Retinal pigment epithelial cell (primary cell): ENCODE measurements at regions not wholly inside any gene's neighbourhood (a gene's known extent, or its start where the extent isn't known, plus 50 kb on each side); places are given as distances from the start of the nearest gene placed in this dataset.

Experiments used
- DNase-seq: peaks from one replicate; pipeline ENCODE4 v3.0.0-alpha.2; 2010; ENCODE audit warnings: low read depth
- H3K4me3 ChIP-seq: 2 replicates; pipeline ENCODE4 v1.5.1; 2011; ENCODE audit warnings: mild to moderate bottlenecking, low read length, control low read depth, moderate library complexity
- CTCF ChIP-seq: conservative IDR thresholded peaks from 2 replicates; pipeline ENCODE4 v1.5.1; 2011; ENCODE audit warnings: low read depth, low read length, control low read depth, inconsistent platforms

- TF ChIP-seq CTCF: no peak
- no peak for DNase-seq
- no peak overlapping the region for H3K4me3 ChIP-seq
Measured at GRCh38 chr2:239828192-239828972, 196.8 kb downstream of the NDUFA10 start.

GRCh38 chr2:239827523-239827890 lies 197.6 kb downstream of the NDUFA10 start:
- no peak for TF ChIP-seq CTCF
- DNase-seq: no peak
- no peak overlapping the region for H3K4me3 ChIP-seq

- no peak for TF ChIP-seq CTCF
- H3K4me3 ChIP-seq: no peak overlapping the region
- no peak for DNase-seq
Measured at GRCh38 chr2:239826786-239827522, 198.2 kb downstream of the NDUFA10 start.

- TF ChIP-seq CTCF: no peak
- no peak for DNase-seq
- H3K4me3 ChIP-seq: no peak overlapping the region
Measured at GRCh38 chr2:239826376-239826775, 198.8 kb downstream of the NDUFA10 start.

GRCh38 chr2:239825705-239825979 lies 199.5 kb downstream of the NDUFA10 start:
- DNase-seq: no peak
- no peak for TF ChIP-seq CTCF
- no peak overlapping the region for H3K4me3 ChIP-seq

- no peak for DNase-seq
- no peak for TF ChIP-seq CTCF
- no peak overlapping the region for H3K4me3 ChIP-seq
Measured at GRCh38 chr2:239824866-239825704, 200.1 kb downstream of the NDUFA10 start.
